GM23248 (cell line): ENCODE measurements at regions not wholly inside any gene's neighbourhood (a gene's known extent, or its start where the extent isn't known, plus 50 kb on each side); places are given as distances from the start of the nearest gene placed in this dataset.

ENCODE experiments used
- DNase-seq: peaks from one replicate; pipeline ENCODE4 v3.0.0-alpha.2; 2015
- H2AFZ ChIP-seq: fragments of 200-600 bp; sonication (generic); 2 replicates; pipeline ENCODE4 v1.6.1; 2016; ENCODE audit warnings: antibody characterized with exemption
- H3F3A ChIP-seq: fragments of 200-600 bp; sonication (generic); 2 replicates; pipeline ENCODE4 v1.6.1; 2016; ENCODE audit warnings: mild to moderate bottlenecking, antibody characterized with exemption, mixed run types; ENCODE audit not compliant: insufficient read depth
- H3K27ac ChIP-seq: fragments of 200-600 bp; sonication (generic); 2 replicates; pipeline ENCODE4 v1.5.1; 2016; ENCODE audit warnings: mild to moderate bottlenecking
- H3K27me3 ChIP-seq: fragments of 200-600 bp; sonication (generic); replicated peaks from 2 replicates; pipeline ENCODE4 v1.6.1; 2016; ENCODE audit warnings: mild to moderate bottlenecking; ENCODE audit not compliant: insufficient read depth
- H3K36me3 ChIP-seq: fragments of 200-600 bp; sonication (generic); 2 replicates; pipeline ENCODE4 v1.6.1; 2016; ENCODE audit warnings: low read depth, mild to moderate bottlenecking
- H3K4me1 ChIP-seq: fragments of 200-600 bp; sonication (generic); 2 replicates; pipeline ENCODE4 v1.6.1; 2016; ENCODE audit warnings: mild to moderate bottlenecking; ENCODE audit not compliant: insufficient read depth
- H3K4me2 ChIP-seq: fragments of 200-600 bp; sonication (generic); one replicate; pipeline ENCODE4 v1.6.1; 2016; ENCODE audit warnings: mild to moderate bottlenecking; ENCODE audit not compliant: unreplicated experiment
- H3K4me3 ChIP-seq: fragments of 200-600 bp; sonication (generic); 2 replicates; pipeline ENCODE4 v1.5.1; 2016; ENCODE audit warnings: mild to moderate bottlenecking
- H3K79me2 ChIP-seq: fragments of 200-600 bp; sonication (generic); 2 replicates; pipeline ENCODE4 v1.6.1; 2016; ENCODE audit warnings: mild to moderate bottlenecking; ENCODE audit not compliant: insufficient read depth
- H3K9ac ChIP-seq: fragments of 200-600 bp; sonication (generic); 2 replicates; pipeline ENCODE4 v1.6.1; 2016; ENCODE audit warnings: mild to moderate bottlenecking
- H3K9me2 ChIP-seq: fragments of 200-600 bp; sonication (generic); 2 replicates; pipeline ENCODE4 v1.6.1; 2016; ENCODE audit warnings: mixed run types, mild to moderate bottlenecking, moderate library complexity; ENCODE audit not compliant: insufficient read depth
- H3K9me3 ChIP-seq: fragments of 200-600 bp; sonication (generic); one replicate; pipeline ENCODE4 v1.6.1; 2017; ENCODE audit warnings: low read depth
- H4K20me1 ChIP-seq: fragments of 200-600 bp; sonication (generic); 2 replicates; pipeline ENCODE4 v1.6.0; 2016; ENCODE audit not compliant: insufficient read depth
- EZH2 ChIP-seq: fragments of 200-600 bp; sonication (generic); IDR thresholded peaks from 2 replicates; pipeline ENCODE4 v1.6.1; 2018; ENCODE audit warnings: antibody characterized with exemption, mild to moderate bottlenecking; ENCODE audit not compliant: insufficient read depth, poor library complexity, severe bottlenecking
- EZH2phosphoT487 ChIP-seq: fragments of 200-600 bp; sonication (generic); IDR thresholded peaks from 2 replicates; pipeline ENCODE4 v1.6.1; 2018; ENCODE audit warnings: antibody characterized with exemption, moderate library complexity, mild to moderate bottlenecking, low read depth; ENCODE audit not compliant: insufficient read depth
- WGBS, 2 experiments: methylation state at CpG; one replicate each; pipeline ENCODE4 v1.1.6; 2015 to 2017; ENCODE audit warnings: low lambda C conversion rate in 2 of 2, low coverage in 1 of 2; ENCODE audit errors: missing lambda C conversion rate in 2 of 2; 5-methylcytosine and 5-hydroxymethylcytosine counted together
- in situ Hi-C: fragments of 300-500 bp; cut with MboI; formaldehyde crosslinking; loops from 2 replicates; pipeline ENCODE4 v1.15.0; 2020

GRCh38 chr13:23959231-23959862 is 62.0 kb upstream of the C1QTNF9B start:
- in situ Hi-C loops, result no loop called here
- H3K27me3 ChIP-seq, result no peaks in the 10 kb centered on the region
- 74 to 77% methylated on average over 2 of the region's 2 CpGs for WGBS, 2 experiments
- TF ChIP-seq EZH2phosphoT487 (no peak), EZH2 (no peak)
- H2AFZ ChIP-seq, result peak overlapping the region; percentile 24; the same call in 1 of the 2 replicates
- no peaks in the 10 kb centered on the region for H3K79me2 ChIP-seq
- DNase-seq, result peak; percentile 52
- H3K27ac ChIP-seq, result no peak overlapping the region
- H3K9me2 ChIP-seq, result no peaks in the 10 kb centered on the region
- H3K4me1 ChIP-seq, result peaks cover 17% of the 10 kb centered on the region
- no peak overlapping the region for H3K4me3 ChIP-seq
- H3K9ac ChIP-seq, result no peak overlapping the region
- no peaks in the 10 kb centered on the region for H3K36me3 ChIP-seq
- H4K20me1 ChIP-seq, result no peaks in the 10 kb centered on the region
- no peak overlapping the region for H3K4me2 ChIP-seq
- no peaks in the 10 kb centered on the region for H3F3A ChIP-seq
- no peaks in the 10 kb centered on the region for H3K9me3 ChIP-seq

GRCh38 chr13:23960566-23961156 is 63.4 kb upstream of the C1QTNF9B start:
- no peaks in the 10 kb centered on the region for H3F3A ChIP-seq
- H3K36me3 ChIP-seq, result no peaks in the 10 kb centered on the region
- no peaks in the 10 kb centered on the region for H4K20me1 ChIP-seq
- no peak overlapping the region for H3K4me3 ChIP-seq
- H3K4me1 ChIP-seq, result peaks cover 17% of the 10 kb centered on the region
- H3K9ac ChIP-seq, result no peak overlapping the region
- no peaks in the 10 kb centered on the region for H3K9me3 ChIP-seq
- no peak overlapping the region for H2AFZ ChIP-seq
- DNase-seq, result peak; percentile 73
- H3K4me2 ChIP-seq, result no peak overlapping the region
- H3K9me2 ChIP-seq, result no peaks in the 10 kb centered on the region
- H3K27me3 ChIP-seq, result no peaks in the 10 kb centered on the region
- H3K79me2 ChIP-seq, result no peaks in the 10 kb centered on the region
- no peak overlapping the region for H3K27ac ChIP-seq
- TF ChIP-seq EZH2phosphoT487 (no peak), EZH2 (no peak)
- 38 to 40% methylated on average over 1 of the region's 1 CpG for WGBS, 2 experiments
- in situ Hi-C loops, result no loop called here

GRCh38 chr13:23963184-23963931 is 66.1 kb upstream of the C1QTNF9B start:
- Histone ChIP-seq H3K9me2 (no peaks in the 10 kb centered on the region), H3K27ac (no peak overlapping the region), H3F3A (no peaks in the 10 kb centered on the region), H3K9ac (no peak overlapping the region), H4K20me1 (no peaks in the 10 kb centered on the region), H3K36me3 (no peaks in the 10 kb centered on the region), H3K79me2 (no peaks in the 10 kb centered on the region), H3K4me1 (peaks cover 9% of the 10 kb centered on the region), H3K4me3 (no peak overlapping the region), H2AFZ (0 out of 2 replicates have a peak overlapping the region, but pooled peaks have one; percentile 2), H3K4me2 (no peak overlapping the region), H3K27me3 (no peaks in the 10 kb centered on the region), H3K9me3 (no peaks in the 10 kb centered on the region)
- no peak for DNase-seq
- WGBS, 2 experiments, result 81 to 87% methylated on average over 7 of the region's 7 CpGs
- in situ Hi-C loops, result no loop called here
- TF ChIP-seq EZH2phosphoT487, result no peak
- TF ChIP-seq EZH2, result no peak

- Histone ChIP-seq H3K4me3 (no peak overlapping the region), H3K9ac (no peak overlapping the region), H4K20me1 (no peaks in the 10 kb centered on the region), H3K9me2 (no peaks in the 10 kb centered on the region), H3K79me2 (no peaks in the 10 kb centered on the region), H3K4me1 (peaks cover 8% of the 10 kb centered on the region), H3K27ac (no peak overlapping the region), H3K4me2 (no peak overlapping the region), H3K9me3 (no peaks in the 10 kb centered on the region), H3K27me3 (no peaks in the 10 kb centered on the region), H3F3A (no peaks in the 10 kb centered on the region), H3K36me3 (no peaks in the 10 kb centered on the region), H2AFZ (0 out of 2 replicates have a peak overlapping the region, but pooled peaks have one; percentile 2)
- in situ Hi-C loops, result no loop called here
- TF ChIP-seq EZH2, result no peak
- peak; percentile 52 for DNase-seq
- 23 to 33% methylated on average over 2 of the region's 2 CpGs for WGBS, 2 experiments
Measured at GRCh38 chr13:23963947-23964346, 66.6 kb upstream of the C1QTNF9B start.
